Myocyte (in vitro differentiated cells): ENCODE measurements at regions not wholly inside any gene's neighbourhood (a gene's known extent, or its start where the extent isn't known, plus 50 kb on each side); places are given as distances from the start of the nearest gene placed in this dataset.
"Not testable (repeated sequence)": the region's sequence is repeated elsewhere in the genome, so short reads cannot be mapped to it uniquely, and the experiment has no call there.

Source experiments
- DNase-seq: peaks from one replicate; pipeline ENCODE4 v3.0.0-alpha.2; 2012; ENCODE audit warnings: low read depth

GRCh38 chr20:12575352-12576095 lies 433.2 kb upstream of the SPTLC3 start:
- no peak for DNase-seq

- no peak for DNase-seq
Observed at GRCh38 chr20:12577213-12577612, 431.6 kb upstream of the SPTLC3 start.

- DNase-seq: no peak
Observed at GRCh38 chr20:12581644-12582289, 427.0 kb upstream of the SPTLC3 start.

- DNase-seq: not testable (repeated sequence)
Observed at GRCh38 chr20:12582710-12583109, 426.1 kb upstream of the SPTLC3 start.

- no peak for DNase-seq
Observed at GRCh38 chr20:12591949-12592470, 416.8 kb upstream of the SPTLC3 start.

- DNase-seq: no peak
Observed at GRCh38 chr20:12592756-12593155, 416.0 kb upstream of the SPTLC3 start.

GRCh38 chr20:12593342-12593873 lies 415.4 kb upstream of the SPTLC3 start:
- no peak for DNase-seq

- DNase-seq: no peak
Observed at GRCh38 chr20:12594410-12595088, 414.2 kb upstream of the SPTLC3 start.

GRCh38 chr20:12595841-12596240 lies 412.9 kb upstream of the SPTLC3 start:
- DNase-seq: no peak

GRCh38 chr20:12596863-12597262 lies 411.9 kb upstream of the SPTLC3 start:
- DNase-seq: no peak

- DNase-seq: no peak
Observed at GRCh38 chr20:12597551-12597950, 411.2 kb upstream of the SPTLC3 start.

GRCh38 chr20:12598894-12599293 lies 409.9 kb upstream of the SPTLC3 start:
- no peak for DNase-seq

GRCh38 chr20:12599494-12599893 lies 409.3 kb upstream of the SPTLC3 start:
- no peak for DNase-seq

- DNase-seq: no peak
Observed at GRCh38 chr20:12605751-12606150, 403.0 kb upstream of the SPTLC3 start.

GRCh38 chr20:12610871-12611270 lies 397.9 kb upstream of the SPTLC3 start:
- no peak for DNase-seq

- DNase-seq: no peak
Observed at GRCh38 chr20:12614764-12615163, 394.0 kb upstream of the SPTLC3 start.

GRCh38 chr20:12617076-12617475 lies 391.7 kb upstream of the SPTLC3 start:
- DNase-seq: no peak

- DNase-seq: no peak
Observed at GRCh38 chr20:12623870-12624269, 384.9 kb upstream of the SPTLC3 start.

GRCh38 chr20:12627485-12627884 lies 381.3 kb upstream of the SPTLC3 start:
- no peak for DNase-seq

GRCh38 chr20:12638633-12639312 lies 370.0 kb upstream of the SPTLC3 start:
- no peak for DNase-seq

- DNase-seq: no peak
Observed at GRCh38 chr20:12640251-12640650, 368.5 kb upstream of the SPTLC3 start.
